Spleen (tissue), 11 donors: ENCODE measurements at regions not wholly inside any gene's neighbourhood (a gene's known extent, or its start where the extent isn't known, plus 50 kb on each side); places are given as distances from the start of the nearest gene placed in this dataset.

Experiments
- DNase-seq: peaks from one replicate; pipeline ENCODE4 v3.0.0-alpha.2; 2020
- H3K27ac ChIP-seq, 8 donors: fragments of 200-600 bp; sonication (generic) in 7 of 8; 1 replicate in 4 of 8; 2 replicates in 4 of 8; pipeline versions ENCODE4 v1.5.0 to v1.8.0; 2016 to 2021; ENCODE audit warnings: inconsistent platforms in 4 of 8, mild to moderate bottlenecking in 4 of 8, moderate library complexity in 1 of 8
- H3K27me3 ChIP-seq, 7 donors: fragments of 200-600 bp; sonication (generic) in 6 of 7; replicated peaks in 1 of 7; 1 replicate in 4 of 7; 2 replicates in 3 of 7; pipeline versions ENCODE4 v1.5.0 to v1.8.0; 2016 to 2021; ENCODE audit warnings: inconsistent platforms in 3 of 7, mild to moderate bottlenecking in 1 of 7
- H3K36me3 ChIP-seq, 6 donors: fragments of 200-600 bp; sonication (generic) in 5 of 6; 1 replicate in 4 of 6; 2 replicates in 2 of 6; pipeline versions ENCODE4 v1.5.0 to v1.8.0; 2016 to 2021; ENCODE audit warnings: inconsistent platforms in 2 of 6
- H3K4me1 ChIP-seq, 6 donors: fragments of 200-600 bp; sonication (generic) in 5 of 6; 1 replicate in 3 of 6; 2 replicates in 3 of 6; pipeline versions ENCODE4 v1.5.0 to v1.8.0; 2016 to 2021; ENCODE audit warnings: inconsistent platforms in 3 of 6
- H3K4me3 ChIP-seq, 8 donors: fragments of 200-600 bp; sonication (generic) in 7 of 8; 1 replicate in 4 of 8; 2 replicates in 4 of 8; pipeline versions ENCODE4 v1.5.0 to v1.8.0; 2016 to 2021; ENCODE audit warnings: inconsistent platforms in 4 of 8, mild to moderate bottlenecking in 4 of 8, moderate library complexity in 2 of 8
- H3K9me3 ChIP-seq, 8 donors: fragments of 200-600 bp; sonication (generic) in 7 of 8; 1 replicate in 4 of 8; 2 replicates in 4 of 8; pipeline versions ENCODE4 v1.5.0 to v1.8.0; 2016 to 2021; ENCODE audit warnings: inconsistent platforms in 4 of 8
- CTCF ChIP-seq, 11 experiments: fragments of 200-600 bp in 7 of 11; fragments of 450-650 bp in 4 of 11; sonication (generic) in 4 of 11; IDR thresholded peaks in 8 of 11; conservative IDR thresholded peaks in 3 of 11; 1 replicate in 7 of 11; 2 replicates in 4 of 11; pipeline versions ENCODE4 v1.4.0 to v1.8.0; 2016 to 2021; ENCODE audit warnings: antibody characterized with exemption in 11 of 11, inconsistent platforms in 4 of 11, mild to moderate bottlenecking in 1 of 11
- POLR2A ChIP-seq, 3 donors: fragments of 450-650 bp; IDR thresholded peaks; one replicate each; pipeline ENCODE4 v1.5.1; 2017; ENCODE audit warnings: antibody characterized with exemption in 3 of 3, mild to moderate bottlenecking in 1 of 3
- POLR2AphosphoS5 ChIP-seq, 3 donors: sonication (generic); formaldehyde crosslinking; IDR thresholded peaks; one replicate each; pipeline ENCODE4 v1.5.1; 2017; ENCODE audit warnings: antibody characterized with exemption in 3 of 3
- WGBS, 5 donors: extraction: QIAGEN DNeasy Blood & Tissue Kit in 3 of 5; methylation state at CpG; one replicate each; pipeline versions ENCODE4 v1.1.5 to v1.1.7; 2013 to 2018; 5-methylcytosine and 5-hydroxymethylcytosine counted together
- intact Hi-C: fragments of 100-400 bp; cut with DNase I; formaldehyde crosslinking; loops from one replicate; pipeline ENCODE4 v1.15.0; 2023; ENCODE audit warnings: low total_unique reads
- donor health status: healthy with polysubstance abuse.
- donor health status: DM: no; HTN: no; CAD: no; lungs with moderate emphysema.
- donor health status: DM: no; HTN: no; CAD: no.
- donor health status: Bipolar disorder and iron deficiency.
- donor health status: healthy.
- donor health status: DM: no; HTN: no; CAD: no.
- donor health status: DM: yes; HTN: yes; CAD: no.

GRCh38 chr6:40672087-40672486 is 84.9 kb upstream of the LRFN2 start:
- Histone ChIP-seq H3K27ac (no peak overlapping the region), H3K9me3 (peaks cover 0 to 5% (median 0%) of the 10 kb centered on the region in 8 donors), H3K36me3 (no peaks in the 10 kb centered on the region), H3K4me1 (no peaks in the 10 kb centered on the region), H3K27me3 (peaks cover 0 to 16% (median 0%) of the 10 kb centered on the region in 7 donors), H3K4me3 (no peak overlapping the region)
- DNase-seq = peak; percentile 3
- WGBS, 5 donors = 74 to 87% (median 84%) methylated on average over 5 of the region's 5 CpGs
- TF ChIP-seq POLR2A (IDR thresholded peaks at IDR 0.05) = no peak
- TF ChIP-seq CTCF (IDR thresholded peaks at IDR 0.05 in 8 of 11, conservative IDR thresholded peaks at IDR 0.05 in 3 of 11) = no peak
- no peak for TF ChIP-seq POLR2AphosphoS5 (IDR thresholded peaks at IDR 0.05)
- intact Hi-C loops = no loop called here

GRCh38 chr6:40671694-40672050 is 84.5 kb upstream of the LRFN2 start:
- Histone ChIP-seq H3K27me3 (peaks cover 0 to 16% (median 0%) of the 10 kb centered on the region in 7 donors), H3K9me3 (peaks cover 0 to 5% (median 0%) of the 10 kb centered on the region in 8 donors), H3K4me3 (no peak overlapping the region), H3K27ac (no peak overlapping the region), H3K36me3 (no peaks in the 10 kb centered on the region), H3K4me1 (no peaks in the 10 kb centered on the region)
- WGBS, 5 donors = 76 to 93% (median 84%) methylated on average over 3 of the region's 3 CpGs
- DNase-seq = peak; percentile 29
- intact Hi-C loops = no loop called here
- TF ChIP-seq CTCF (IDR thresholded peaks at IDR 0.05 in 8 of 11, conservative IDR thresholded peaks at IDR 0.05 in 3 of 11) (no peak), POLR2AphosphoS5 (IDR thresholded peaks at IDR 0.05) (no peak), POLR2A (IDR thresholded peaks at IDR 0.05) (no peak)

GRCh38 chr6:40671001-40671693 is 84.0 kb upstream of the LRFN2 start:
- TF ChIP-seq POLR2A (IDR thresholded peaks at IDR 0.05) (no peak), CTCF (IDR thresholded peaks at IDR 0.05 in 8 of 11, conservative IDR thresholded peaks at IDR 0.05 in 3 of 11) (no peak), POLR2AphosphoS5 (IDR thresholded peaks at IDR 0.05) (no peak)
- peak; percentile 35 for DNase-seq
- WGBS, 5 donors = 80 to 89% (median 84%) methylated on average over 13 to 15 of the region's 15 CpGs

GRCh38 chr6:40669343-40669742 is 82.2 kb upstream of the LRFN2 start:
- no peak overlapping the region for H3K4me3 ChIP-seq
- no peak for DNase-seq
- H3K27me3 ChIP-seq = peaks cover 0 to 11% (median 0%) of the 10 kb centered on the region in 7 donors
- 71 to 84% (median 79%) methylated on average over 3 of the region's 3 CpGs for WGBS, 5 donors
- no peaks in the 10 kb centered on the region for H3K36me3 ChIP-seq
- H3K4me1 ChIP-seq = no peaks in the 10 kb centered on the region
- TF ChIP-seq POLR2A (IDR thresholded peaks at IDR 0.05) = no peak
- TF ChIP-seq POLR2AphosphoS5 (IDR thresholded peaks at IDR 0.05) = no peak
- no peak for TF ChIP-seq CTCF (IDR thresholded peaks at IDR 0.05 in 8 of 11, conservative IDR thresholded peaks at IDR 0.05 in 3 of 11)
- no peak overlapping the region for H3K27ac ChIP-seq
- peaks cover 0 to 28% (median 15%) of the 10 kb centered on the region in 8 donors for H3K9me3 ChIP-seq
- intact Hi-C loops = no loop called here

More at GRCh38 chr6:40671001-40671693, 84.0 kb upstream of the LRFN2 start:
- no peaks in the 10 kb centered on the region for H3K36me3 ChIP-seq
- intact Hi-C loops = no loop called here
- H3K27ac ChIP-seq = no peak overlapping the region
- H3K27me3 ChIP-seq = peaks cover 0 to 16% (median 0%) of the 10 kb centered on the region in 7 donors
- no peaks in the 10 kb centered on the region for H3K4me1 ChIP-seq
- H3K4me3 ChIP-seq = no peak overlapping the region
- peaks cover 0 to 10% (median under 1%) of the 10 kb centered on the region in 8 donors for H3K9me3 ChIP-seq
